Brain microvascular endothelial cell (primary cell): ENCODE measurements at regions not wholly inside any gene's neighbourhood (a gene's known extent, or its start where the extent isn't known, plus 50 kb on each side); places are given as distances from the start of the nearest gene placed in this dataset.

ENCODE experiments used
- DNase-seq: peaks from one replicate; pipeline ENCODE4 v3.0.0-alpha.2; 2020
- H3K27ac ChIP-seq: fragments of 250-450 bp; sonication (Bioruptor Pico); 2 replicates; pipeline ENCODE4 v1.5.1; 2020; ENCODE audit warnings: mild to moderate bottlenecking, moderate library complexity
- H3K27me3 ChIP-seq: fragments of 250-450 bp; sonication (Bioruptor Pico); replicated peaks from 2 replicates; pipeline ENCODE4 v1.5.1; 2020; ENCODE audit warnings: mild to moderate bottlenecking
- H3K36me3 ChIP-seq: fragments of 250-450 bp; sonication (Bioruptor Pico); replicated peaks from 2 replicates; pipeline ENCODE4 v1.5.1; 2020; ENCODE audit warnings: mild to moderate bottlenecking
- H3K4me3 ChIP-seq: 2 replicates; pipeline ENCODE4 v1.5.1; 2011; ENCODE audit warnings: low read depth, mild to moderate bottlenecking, control low read depth, low read length, moderate library complexity
- in situ Hi-C: cut with HindIII; loops from 2 replicates; pipeline ENCODE4 v1.10.0; 2017; ENCODE audit warnings: low sequenced_read_pairs, low pct_ligation_motif_present
- TF ChIP-seq, protein P1 (sequence below): IDR thresholded peaks from 2 replicates; pipeline ENCODE4 v1.5.1; 2011; ENCODE audit warnings: low read depth, mild to moderate bottlenecking, moderate library complexity, low read length, control low read depth, inconsistent platforms; ENCODE audit errors: missing control alignments

- TF ChIP-seq, protein P1, sequence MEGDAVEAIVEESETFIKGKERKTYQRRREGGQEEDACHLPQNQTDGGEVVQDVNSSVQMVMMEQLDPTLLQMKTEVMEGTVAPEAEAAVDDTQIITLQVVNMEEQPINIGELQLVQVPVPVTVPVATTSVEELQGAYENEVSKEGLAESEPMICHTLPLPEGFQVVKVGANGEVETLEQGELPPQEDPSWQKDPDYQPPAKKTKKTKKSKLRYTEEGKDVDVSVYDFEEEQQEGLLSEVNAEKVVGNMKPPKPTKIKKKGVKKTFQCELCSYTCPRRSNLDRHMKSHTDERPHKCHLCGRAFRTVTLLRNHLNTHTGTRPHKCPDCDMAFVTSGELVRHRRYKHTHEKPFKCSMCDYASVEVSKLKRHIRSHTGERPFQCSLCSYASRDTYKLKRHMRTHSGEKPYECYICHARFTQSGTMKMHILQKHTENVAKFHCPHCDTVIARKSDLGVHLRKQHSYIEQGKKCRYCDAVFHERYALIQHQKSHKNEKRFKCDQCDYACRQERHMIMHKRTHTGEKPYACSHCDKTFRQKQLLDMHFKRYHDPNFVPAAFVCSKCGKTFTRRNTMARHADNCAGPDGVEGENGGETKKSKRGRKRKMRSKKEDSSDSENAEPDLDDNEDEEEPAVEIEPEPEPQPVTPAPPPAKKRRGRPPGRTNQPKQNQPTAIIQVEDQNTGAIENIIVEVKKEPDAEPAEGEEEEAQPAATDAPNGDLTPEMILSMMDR = peak; percentile 61
- in situ Hi-C loops = no loop called here
- Histone ChIP-seq H3K27ac (no peak overlapping the region), H3K27me3 (no peaks in the 10 kb centered on the region), H3K36me3 (no peaks in the 10 kb centered on the region), H3K4me3 (no peak overlapping the region)
- no peak for DNase-seq
Observed at GRCh38 chr17:71959154-71959553, 161.7 kb upstream of the SOX9 start.

GRCh38 chr17:71963351-71963750, 157.5 kb upstream of the SOX9 start:
- H3K27me3 ChIP-seq = no peaks in the 10 kb centered on the region
- DNase-seq = no peak
- TF ChIP-seq, protein P1 = no peak
- H3K36me3 ChIP-seq = no peaks in the 10 kb centered on the region
- no peak overlapping the region for H3K27ac ChIP-seq
- in situ Hi-C loops = no loop called here
- no peak overlapping the region for H3K4me3 ChIP-seq

GRCh38 chr17:71963791-71964190, 157.0 kb upstream of the SOX9 start:
- H3K27ac ChIP-seq = no peak overlapping the region
- H3K27me3 ChIP-seq = no peaks in the 10 kb centered on the region
- no peak for DNase-seq
- H3K36me3 ChIP-seq = no peaks in the 10 kb centered on the region
- H3K4me3 ChIP-seq = no peak overlapping the region
- in situ Hi-C loops = no loop called here
- TF ChIP-seq, protein P1 = no peak

DNA sequence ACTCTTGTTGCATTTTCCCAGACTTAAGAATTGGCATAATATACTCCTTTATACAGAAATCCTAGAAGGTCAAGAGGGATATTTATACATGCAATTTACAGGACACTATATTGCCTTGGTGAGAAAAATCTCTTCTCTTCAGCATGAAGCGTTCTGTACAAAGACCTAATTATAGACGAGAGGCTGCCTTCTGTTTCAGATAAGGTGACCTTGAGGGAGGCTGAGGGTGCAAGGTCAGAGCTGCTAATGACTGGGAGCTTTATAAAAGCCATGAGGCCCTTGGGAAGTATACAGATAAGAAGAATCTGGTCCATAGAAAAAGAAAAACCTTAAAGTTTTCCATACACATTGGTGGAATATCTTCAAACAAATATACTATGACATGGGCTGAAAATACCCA, 156.3 kb upstream of the SOX9 start:
- H3K27me3 ChIP-seq = no peaks in the 10 kb centered on the region
- DNase-seq = no peak
- in situ Hi-C loops = no loop called here
- no peak overlapping the region for H3K27ac ChIP-seq
- TF ChIP-seq, protein P1 = no peak
- H3K36me3 ChIP-seq = no peaks in the 10 kb centered on the region
- no peak overlapping the region for H3K4me3 ChIP-seq

DNA sequence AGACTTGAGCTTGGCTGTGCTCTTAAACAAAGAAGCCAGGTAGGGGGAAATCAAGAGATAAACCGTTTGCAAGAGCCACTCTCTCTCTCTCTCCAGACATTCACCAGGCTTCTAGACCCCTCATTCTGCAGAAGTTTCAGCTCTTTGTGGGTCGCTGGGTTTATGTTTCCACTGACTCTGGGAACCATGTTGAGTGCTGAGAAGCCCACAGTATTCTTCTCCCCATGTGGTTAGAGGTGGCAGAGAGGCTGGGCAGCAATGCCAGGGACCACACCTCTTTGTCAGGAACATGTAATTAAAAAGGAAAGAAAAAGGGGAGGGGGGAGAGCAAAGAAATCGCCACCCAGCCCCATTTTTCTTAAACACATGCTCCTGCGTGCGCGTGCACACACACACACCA, 154.8 kb upstream of the SOX9 start:
- Histone ChIP-seq H3K4me3 (no peak overlapping the region), H3K27ac (no peak overlapping the region), H3K36me3 (no peaks in the 10 kb centered on the region), H3K27me3 (no peaks in the 10 kb centered on the region)
- in situ Hi-C loops = no loop called here
- TF ChIP-seq, protein P1 = no peak
- DNase-seq = no peak
